Esophagus muscularis mucosa (tissue), 4 donors: ENCODE measurements at regions not wholly inside any gene's neighbourhood (a gene's known extent, or its start where the extent isn't known, plus 50 kb on each side); places are given as distances from the start of the nearest gene placed in this dataset.

Experiments
- CTCF ChIP-seq, 3 experiments: fragments of 200-600 bp in 2 of 3; fragments of 450-650 bp in 1 of 3; sonication (generic) in 2 of 3; IDR thresholded peaks; one replicate each; pipeline ENCODE4 v1.5.1; 2017 to 2019; ENCODE audit warnings: antibody characterized with exemption in 3 of 3, mild to moderate bottlenecking in 2 of 3, moderate library complexity in 1 of 3
- EP300 ChIP-seq: sonication (generic); formaldehyde crosslinking; IDR thresholded peaks from one replicate; pipeline ENCODE4 v1.6.1; 2017; ENCODE audit warnings: antibody characterized with exemption
- POLR2A ChIP-seq: fragments of 450-650 bp; IDR thresholded peaks from one replicate; pipeline ENCODE4 v1.6.1; 2017; ENCODE audit warnings: antibody characterized with exemption, moderate library complexity, mild to moderate bottlenecking, low read depth
- POLR2AphosphoS5 ChIP-seq, 2 donors: sonication (generic); formaldehyde crosslinking; IDR thresholded peaks; one replicate each; pipeline ENCODE4 v1.6.1; 2017; ENCODE audit warnings: antibody characterized with exemption in 2 of 2

GRCh38 chr6:44626616-44627015 lies 239.1 kb downstream of the CDC5L start:
- TF ChIP-seq POLR2A (no peak), CTCF (IDR thresholded peaks at IDR 0.05) (no peak), EP300 (no peak), POLR2AphosphoS5 (IDR thresholded peaks at IDR 0.05) (no peak)
